ENCODE measurements at regions not wholly inside any gene's neighbourhood (a gene's known extent, or its start where the extent isn't known, plus 50 kb on each side); places are given as distances from the start of the nearest gene placed in this dataset.

DNA sequence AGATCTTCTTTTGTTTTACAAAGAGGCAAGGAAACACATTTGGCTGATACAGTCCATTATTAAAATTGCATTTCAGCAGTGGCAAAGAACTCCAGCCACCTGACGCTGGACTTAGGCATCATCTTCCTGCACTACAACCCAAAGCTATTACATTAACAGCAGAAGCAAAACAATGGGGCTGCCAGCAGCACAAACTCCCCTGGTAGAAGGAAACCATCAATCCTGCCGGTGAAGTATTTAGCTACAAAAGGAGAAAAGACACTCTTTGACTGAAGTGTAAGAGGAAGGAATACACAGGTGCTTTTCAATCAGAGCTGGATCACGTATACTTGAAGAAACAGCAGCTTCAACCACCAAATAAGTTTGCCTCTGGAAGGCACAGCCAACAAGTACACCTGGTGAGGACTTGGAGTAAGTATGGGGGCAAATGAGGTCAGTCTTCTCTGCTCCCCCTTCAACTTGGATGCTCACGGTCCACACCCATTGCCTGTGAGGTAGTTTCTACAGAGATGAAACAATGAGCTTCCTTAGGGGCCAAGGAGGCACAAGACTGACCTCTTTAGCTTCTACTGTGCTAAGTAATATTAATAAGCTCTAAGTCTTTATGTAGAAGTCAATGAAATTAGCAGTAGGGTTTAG lies 125.9 kb upstream of the FOXN3 start:
- Histone ChIP-seq H3K36me3 (replicated peaks in 1 of 2; ENCODE audit: control insufficient read depth in 1 of 2, insufficient read depth in 2 of 2, low read length in 2 of 2) (peaks cover 4 to 7% of the 10 kb centered on the region in 2 donors), H3K9ac (ENCODE audit: insufficient read depth, low read length, poor library complexity, severe bottlenecking) (no peak overlapping the region), H3K79me2 (ENCODE audit: insufficient read depth, low read length) (peaks cover 38% of the 10 kb centered on the region), H3K4me2 (replicated peaks; ENCODE audit: extremely low read depth, low read length, poor library complexity, severe bottlenecking) (no peak overlapping the region), H3K27me3 (ENCODE audit: control insufficient read depth in 2 of 2, insufficient read depth in 2 of 2, low read length in 2 of 2) (no peaks in the 10 kb centered on the region), H3K4me1 (ENCODE audit: control insufficient read depth in 1 of 2, insufficient read depth in 2 of 2, low read length in 2 of 2) (peaks cover 0 to 3% of the 10 kb centered on the region in 2 donors), H4K20me1 (ENCODE audit: insufficient read depth, low read length) (peaks cover 50% of the 10 kb centered on the region), H3K9me3 (replicated peaks in 1 of 2; ENCODE audit: control insufficient read depth in 1 of 2, insufficient read depth in 1 of 2, low read length in 2 of 2) (no peaks in the 10 kb centered on the region), H2AFZ (ENCODE audit: insufficient read depth, low read depth, low read length, poor library complexity, severe bottlenecking) (no peak overlapping the region), H3K27ac (ENCODE audit: low read depth in 1 of 2, low read length in 2 of 2) (no peak overlapping the region), H3K4me3 (replicated peaks in 1 of 3; ENCODE audit: low read depth in 2 of 3, low read length in 3 of 3) (no peak overlapping the region)
- H3K4me1 Mint-ChIP-seq, result peaks cover 17% of the 10 kb centered on the region
- H3K9me3 Mint-ChIP-seq, result no peaks in the 10 kb centered on the region
- H3K4me3 Mint-ChIP-seq, result no peak overlapping the region
- no CpG with 5 or more reads among the region's 4 CpGs for whole genome bisulfite sequencing (ENCODE audit: insufficient coverage)
- intact Hi-C loops (cut with micrococcal nuclease), result no loop called here
- H3K36me3 Mint-ChIP-seq, result peaks cover 20 to 24% of the 10 kb centered on the region in 2 donors
- peaks cover 0 to 2% (median 0%) of the 10 kb centered on the region in 3 donors for H3K27me3 Mint-ChIP-seq (ENCODE audit: low read depth in 3 of 3)
- no peak for TF ChIP-seq CTCF (IDR thresholded peaks at IDR 0.05)
- H3K27ac Mint-ChIP-seq, result peak overlapping the region in 1 of 7 donors; percentile 50
- no peak for DNase-seq

DNA sequence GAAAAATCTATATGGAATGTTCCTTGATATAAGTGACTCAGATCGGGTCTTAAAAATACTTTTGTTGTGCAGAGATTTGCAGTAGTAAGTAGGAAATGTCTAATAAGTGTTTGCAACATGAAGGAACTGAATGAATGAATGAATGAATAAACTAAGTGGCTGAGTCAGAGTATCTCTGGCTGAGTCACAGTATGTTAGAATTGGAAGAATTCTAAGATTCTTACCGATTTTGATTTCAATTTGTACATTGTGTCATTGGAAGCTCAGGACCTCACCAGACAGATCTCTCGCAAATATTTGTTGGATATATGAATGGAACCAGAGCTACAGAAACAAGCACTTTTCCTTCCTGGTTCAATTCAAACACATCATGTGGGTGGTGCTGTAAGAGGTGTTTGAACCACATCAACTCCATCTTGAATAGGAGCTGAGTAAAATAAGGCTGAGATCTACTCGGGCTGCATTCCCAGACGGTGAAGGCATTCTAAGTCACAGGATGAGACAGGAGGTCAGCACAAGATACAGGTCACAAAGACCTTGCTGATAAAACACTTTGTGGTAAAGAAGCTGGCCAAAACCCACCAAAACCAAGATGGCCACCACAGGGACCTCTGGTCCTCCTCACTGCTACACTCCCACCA lies 123.9 kb upstream of the FOXN3 start:
- H3K4me3 Mint-ChIP-seq, result no peak overlapping the region

More for the DNA sequence above, 123.9 kb upstream of the FOXN3 start:
- Histone ChIP-seq H3K36me3 (replicated peaks in 1 of 2; ENCODE audit: control insufficient read depth in 1 of 2, insufficient read depth in 2 of 2, low read length in 2 of 2) (no peaks in the 10 kb centered on the region), H3K4me3 (replicated peaks in 1 of 3; ENCODE audit: low read depth in 2 of 3, low read length in 3 of 3) (no peak overlapping the region), H3K9ac (ENCODE audit: insufficient read depth, low read length, poor library complexity, severe bottlenecking) (no peak overlapping the region), H2AFZ (ENCODE audit: insufficient read depth, low read depth, low read length, poor library complexity, severe bottlenecking) (no peak overlapping the region), H3K4me2 (replicated peaks; ENCODE audit: extremely low read depth, low read length, poor library complexity, severe bottlenecking) (no peak overlapping the region), H3K27me3 (ENCODE audit: control insufficient read depth in 2 of 2, insufficient read depth in 2 of 2, low read length in 2 of 2) (no peaks in the 10 kb centered on the region), H3K9me3 (replicated peaks in 1 of 2; ENCODE audit: control insufficient read depth in 1 of 2, insufficient read depth in 1 of 2, low read length in 2 of 2) (no peaks in the 10 kb centered on the region), H3K4me1 (ENCODE audit: control insufficient read depth in 1 of 2, insufficient read depth in 2 of 2, low read length in 2 of 2) (peaks cover 0 to 3% of the 10 kb centered on the region in 2 donors), H4K20me1 (ENCODE audit: insufficient read depth, low read length) (peaks cover 63% of the 10 kb centered on the region), H3K27ac (ENCODE audit: low read depth in 1 of 2, low read length in 2 of 2) (no peak overlapping the region), H3K79me2 (ENCODE audit: insufficient read depth, low read length) (peaks cover 50% of the 10 kb centered on the region)
- no peak for DNase-seq
- peaks cover 19% of the 10 kb centered on the region for H3K4me1 Mint-ChIP-seq
- no peak for TF ChIP-seq CTCF (IDR thresholded peaks at IDR 0.05)
- WGBS (ENCODE audit: insufficient coverage), result 100% methylated on average over 2 of the region's 5 CpGs
- peaks cover 0 to 2% (median 2%) of the 10 kb centered on the region in 3 donors for H3K27me3 Mint-ChIP-seq (ENCODE audit: low read depth in 3 of 3)
- peak overlapping the region in 2 of 7 donors; percentile 1 to 4 for H3K27ac Mint-ChIP-seq
- intact Hi-C loops (cut with micrococcal nuclease), result no loop called here
- H3K9me3 Mint-ChIP-seq, result no peaks in the 10 kb centered on the region
- peaks cover 22 to 27% of the 10 kb centered on the region in 2 donors for H3K36me3 Mint-ChIP-seq
